Bone marrow (tissue), 2 donors: ENCODE measurements at regions not wholly inside any gene's neighbourhood (a gene's known extent, or its start where the extent isn't known, plus 50 kb on each side); places are given as distances from the start of the nearest gene placed in this dataset.

ENCODE experiments used
- DNase-seq, 2 donors: peaks; one replicate each; lab custom pipeline; 2025; lab: John Stamatoyannopoulos, UW

- DNase-seq: no peak
Observed at GRCh38 chr9:88734527-88734926, 199.5 kb downstream of the NXNL2 start.

DNA sequence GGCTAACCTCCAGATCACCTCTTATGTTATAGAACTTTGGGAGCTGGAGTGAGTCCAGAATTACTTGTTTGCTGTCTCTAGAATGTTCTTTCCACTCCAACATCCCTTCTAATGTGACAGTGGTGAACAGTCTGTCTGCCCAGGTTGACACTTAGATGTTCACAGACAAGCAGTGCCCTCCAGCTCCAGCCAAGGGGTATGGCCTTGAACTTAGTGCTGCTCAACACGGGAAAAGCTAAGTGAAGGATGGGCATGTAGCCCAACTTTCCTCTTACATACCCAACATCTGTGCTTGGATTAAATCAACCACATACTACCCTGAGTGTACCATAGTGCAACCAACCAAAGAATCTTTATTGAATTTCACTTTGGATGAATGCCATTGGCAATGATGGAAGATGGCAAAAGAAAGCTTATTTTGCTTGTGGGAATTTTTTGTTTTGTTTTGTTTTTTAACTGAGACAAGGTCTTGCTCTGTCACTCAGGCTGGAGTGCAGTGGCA is 201.2 kb downstream of the NXNL2 start:
- DNase-seq: no peak

DNA sequence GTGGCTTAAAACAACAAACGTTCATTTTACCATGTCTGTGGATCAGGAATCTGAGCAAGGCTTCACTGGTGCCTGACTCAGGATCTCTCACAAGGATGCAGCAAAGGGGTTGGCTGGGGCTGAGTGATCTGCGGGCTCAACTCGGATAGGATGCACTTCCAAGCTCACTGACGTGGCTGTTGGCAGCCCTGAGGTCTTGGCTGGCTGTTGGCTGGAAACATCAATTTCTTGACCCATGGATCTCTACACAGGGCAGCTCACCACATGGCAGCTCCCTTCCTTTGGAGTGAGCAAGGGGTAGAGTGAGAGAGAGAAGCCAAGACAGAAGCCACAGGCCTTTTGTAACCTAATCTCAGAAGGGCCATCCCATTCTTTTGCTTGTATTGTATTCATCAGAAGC is 202.1 kb downstream of the NXNL2 start:
- no peak for DNase-seq

GRCh38 chr9:88737876-88738275 is 202.9 kb downstream of the NXNL2 start:
- no peak for DNase-seq

GRCh38 chr9:88738709-88739108 is 203.7 kb downstream of the NXNL2 start:
- DNase-seq: no peak

DNA sequence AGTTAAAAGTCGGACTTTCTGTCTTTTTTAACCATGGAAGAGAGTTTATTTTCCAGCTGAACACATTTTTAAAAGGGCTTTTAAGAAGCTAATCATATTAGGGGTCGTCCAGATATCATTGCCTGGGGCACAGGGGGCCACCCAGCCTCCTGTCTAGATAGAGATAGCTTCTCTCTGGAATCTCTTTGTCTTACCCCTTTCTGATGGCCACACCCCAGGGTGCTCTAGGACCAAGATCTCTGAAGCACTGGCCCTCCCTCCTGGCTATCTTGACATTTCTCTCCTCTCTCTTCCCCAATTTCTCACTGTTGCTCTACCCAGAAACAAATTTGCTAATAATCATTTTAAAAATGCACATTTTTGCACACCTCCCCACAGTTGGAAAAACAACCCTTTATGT is 204.4 kb downstream of the NXNL2 start:
- DNase-seq: no peak

GRCh38 chr9:88740844-88741243 is 205.9 kb downstream of the NXNL2 start:
- no peak for DNase-seq

GRCh38 chr9:88741335-88741734 is 206.4 kb downstream of the NXNL2 start:
- DNase-seq: no peak

DNA sequence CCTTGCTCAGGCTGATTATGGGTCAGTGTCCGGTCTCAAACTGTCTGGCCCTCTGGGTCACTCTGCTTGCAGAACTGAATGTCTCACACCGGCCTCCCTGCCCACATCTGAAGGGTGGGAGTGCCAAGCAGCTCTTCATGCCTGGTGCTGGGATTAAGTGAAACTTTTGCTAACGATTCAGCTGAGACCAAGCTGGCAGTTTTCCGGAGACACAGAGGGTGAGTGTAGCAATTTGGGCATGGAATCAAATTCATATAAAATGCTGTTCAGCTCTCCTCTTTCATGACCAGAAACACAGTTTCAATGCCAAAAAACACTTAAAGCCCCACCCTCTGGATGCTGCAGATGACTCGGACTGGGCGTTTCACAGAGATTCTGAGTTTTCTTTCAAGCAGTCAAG is 207.5 kb downstream of the NXNL2 start:
- DNase-seq: no peak

- DNase-seq: no peak
Observed at GRCh38 chr9:88742905-88743304, 207.9 kb downstream of the NXNL2 start.

DNA sequence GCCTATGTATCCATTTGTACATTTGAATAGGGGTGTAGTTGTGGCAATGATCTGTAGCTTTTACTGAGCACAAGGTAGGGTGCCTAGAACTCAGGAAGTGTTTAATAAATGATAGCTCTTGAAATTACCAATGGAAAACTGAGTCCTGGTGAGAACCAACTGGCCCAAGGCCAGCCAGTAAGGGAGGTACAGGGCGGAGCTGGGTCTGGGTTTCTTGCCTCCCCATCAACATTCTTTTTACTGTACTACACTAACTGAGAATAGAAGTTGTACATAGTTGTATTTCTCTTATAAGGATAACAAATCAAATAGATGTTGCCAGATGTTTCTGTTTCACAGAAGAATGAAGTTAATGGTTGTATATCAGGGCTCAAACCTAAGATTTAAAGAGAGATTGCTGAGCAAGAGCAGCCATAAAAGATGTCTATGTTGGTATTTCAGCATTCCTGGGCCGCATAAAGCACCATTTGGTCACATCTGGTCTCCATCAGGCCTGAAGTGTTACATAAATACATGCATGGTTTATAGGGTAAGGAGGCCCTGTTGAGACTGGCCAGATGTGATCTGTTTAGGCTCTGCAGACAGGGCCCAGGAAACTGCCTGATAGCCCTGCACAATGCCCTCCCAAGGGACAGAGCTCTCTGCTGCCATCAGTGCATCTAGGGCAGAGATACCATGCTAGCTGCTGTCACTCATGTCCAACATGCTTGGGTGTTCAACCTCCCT is 210.5 kb downstream of the NXNL2 start:
- no peak for DNase-seq

GRCh38 chr9:88746029-88746742 is 211.2 kb downstream of the NXNL2 start:
- no peak for DNase-seq

- DNase-seq: no peak
Observed at GRCh38 chr9:88746743-88747398, 211.9 kb downstream of the NXNL2 start.

GRCh38 chr9:88747768-88748167 is 212.8 kb downstream of the NXNL2 start:
- DNase-seq: no peak

DNA sequence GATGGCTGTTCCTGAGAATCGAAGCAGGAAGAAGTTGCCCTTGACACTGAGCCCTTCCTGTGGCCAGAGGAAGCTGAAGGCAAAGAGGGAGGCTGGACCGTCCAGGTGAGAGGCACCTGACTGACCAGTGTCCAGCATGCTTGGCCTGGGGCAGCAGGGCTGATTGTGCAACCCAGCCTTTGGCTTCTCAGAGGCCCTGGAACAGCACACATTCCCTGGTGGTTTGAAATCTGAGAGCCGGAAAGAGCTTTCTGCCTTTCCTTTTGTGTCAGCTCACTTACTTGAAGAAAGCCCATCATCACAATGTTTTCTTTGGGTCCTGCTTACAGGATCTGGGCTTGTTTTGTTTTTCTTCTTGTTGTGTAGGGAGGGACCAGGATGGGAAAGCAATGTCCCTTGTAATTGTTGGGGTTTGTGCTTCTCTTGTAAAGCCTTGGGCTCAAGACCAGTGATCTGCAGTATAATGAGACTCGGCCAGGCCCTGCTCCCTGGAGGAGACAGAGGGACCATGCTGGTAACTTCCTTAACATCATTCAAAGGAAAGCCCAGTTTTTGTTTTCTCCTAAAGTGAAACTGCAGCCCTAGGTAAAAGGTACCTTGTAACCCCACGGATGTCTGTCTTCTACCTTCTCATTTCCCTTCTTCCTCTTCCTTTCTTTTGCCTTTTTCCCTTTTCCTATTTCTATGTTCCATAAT is 213.7 kb downstream of the NXNL2 start:
- no peak for DNase-seq

- no peak for DNase-seq
Observed at GRCh38 chr9:88749420-88749819, 214.4 kb downstream of the NXNL2 start.

- no peak for DNase-seq
Observed at GRCh38 chr9:88750832-88751360, 215.9 kb downstream of the NXNL2 start.

- no peak for DNase-seq
Observed at GRCh38 chr9:88751781-88752180, 216.8 kb downstream of the NXNL2 start.

DNA sequence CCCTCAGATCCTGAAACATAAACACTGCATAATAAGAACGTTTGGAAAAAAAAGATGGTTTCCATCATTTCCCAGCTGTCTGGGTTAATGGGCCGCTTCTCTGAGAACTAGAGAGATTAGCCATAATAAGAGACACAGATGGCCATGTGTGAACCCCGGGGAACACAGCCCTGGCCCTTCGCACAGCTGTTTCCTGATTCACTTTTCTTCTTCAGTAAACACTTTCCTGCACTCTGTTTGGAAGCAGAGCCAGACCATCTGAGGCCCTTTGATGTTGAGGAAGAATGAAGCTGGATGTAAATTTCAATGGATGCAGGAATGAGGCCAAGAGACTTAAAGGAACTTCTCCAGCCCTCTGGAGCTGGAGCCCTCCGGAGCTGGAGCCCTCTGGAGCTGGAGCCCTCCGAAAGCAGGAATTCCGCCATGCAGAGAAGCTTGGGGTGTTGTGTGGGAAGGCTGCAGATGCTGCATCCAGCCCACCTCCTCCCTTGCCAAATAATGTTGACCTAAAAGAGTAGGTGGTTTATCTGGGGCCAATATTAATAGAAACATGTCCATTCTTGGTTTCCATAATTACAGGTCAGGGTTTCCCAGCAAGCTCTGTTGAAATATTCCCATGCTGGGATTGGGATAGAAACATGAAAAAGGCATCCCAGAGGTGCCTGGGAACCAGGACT is 218.9 kb downstream of the NXNL2 start:
- no peak for DNase-seq

DNA sequence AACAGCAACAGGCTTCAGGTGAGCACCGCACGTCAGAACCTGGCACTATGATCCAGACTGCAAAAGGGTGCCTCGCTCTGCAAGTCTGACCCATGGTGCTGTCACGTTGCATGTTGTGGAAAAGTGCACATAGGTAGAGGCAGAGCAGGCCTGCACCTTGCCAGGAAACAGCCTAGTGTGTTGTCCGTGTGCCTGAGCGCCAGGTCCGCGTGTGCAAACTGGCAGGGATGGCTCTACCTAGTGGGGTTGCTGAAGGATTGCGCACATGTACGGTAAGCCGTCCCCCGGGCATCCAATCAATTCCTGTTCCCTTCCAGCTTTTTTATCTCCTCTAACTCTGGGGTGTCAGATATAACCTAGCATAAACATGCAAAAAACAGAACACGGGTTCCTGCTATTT is 219.5 kb downstream of the NXNL2 start:
- no peak for DNase-seq

GRCh38 chr9:88754886-88755285 is 219.9 kb downstream of the NXNL2 start:
- DNase-seq: no peak
